Vagina (tissue), 2 donors: ENCODE measurements at regions not wholly inside any gene's neighbourhood (a gene's known extent, or its start where the extent isn't known, plus 50 kb on each side); places are given as distances from the start of the nearest gene placed in this dataset.
"Not testable (repeated sequence)": the region's sequence is repeated elsewhere in the genome, so short reads cannot be mapped to it uniquely, and the experiment has no call there.

Experiments used
- DNase-seq, 2 donors: peaks; one replicate each; pipeline ENCODE4 v3.0.0-alpha.2; 2017; ENCODE audit errors: extremely low spot score in 2 of 2
- H3K27ac ChIP-seq: fragments of 200-600 bp; sonication (generic); one replicate; pipeline ENCODE4 v1.5.1; 2019
- H3K27me3 ChIP-seq: fragments of 200-600 bp; sonication (generic); one replicate; pipeline ENCODE4 v1.5.1; 2019
- H3K36me3 ChIP-seq, 2 donors: fragments of 200-600 bp; sonication (generic); one replicate each; pipeline ENCODE4 v1.5.1; 2017 to 2019
- H3K4me1 ChIP-seq: fragments of 200-600 bp; sonication (generic); one replicate; pipeline ENCODE4 v1.5.1; 2019
- H3K4me3 ChIP-seq, 2 donors: fragments of 200-600 bp; sonication (generic); 1 replicate in 1 of 2; 2 replicates in 1 of 2; pipeline ENCODE4 v1.5.1; 2016 to 2019
- H3K9me3 ChIP-seq: fragments of 200-600 bp; sonication (generic); one replicate; pipeline ENCODE4 v1.5.1; 2019
- CTCF ChIP-seq, 3 experiments: fragments of 450-650 bp in 2 of 3; fragments of 200-600 bp in 1 of 3; sonication (generic) in 1 of 3; IDR thresholded peaks; one replicate each; pipeline ENCODE4 v1.5.1; 2017 to 2019; ENCODE audit warnings: antibody characterized with exemption in 3 of 3, mild to moderate bottlenecking in 2 of 3, moderate library complexity in 2 of 3
- POLR2A ChIP-seq, 2 donors: fragments of 450-650 bp; IDR thresholded peaks; one replicate each; pipeline ENCODE4 v1.6.1; 2017; ENCODE audit warnings: antibody characterized with exemption in 2 of 2, mild to moderate bottlenecking in 2 of 2, moderate library complexity in 2 of 2
- POLR2AphosphoS5 ChIP-seq, 2 donors: sonication (generic); formaldehyde crosslinking; IDR thresholded peaks; one replicate each; pipeline ENCODE4 v1.9.0; 2017; ENCODE audit warnings: antibody characterized with exemption in 2 of 2, mild to moderate bottlenecking in 2 of 2, low read depth in 1 of 2; ENCODE audit not compliant: insufficient read depth in 1 of 2
- intact Hi-C: fragments of 100-400 bp; cut with DNase I; formaldehyde crosslinking; loops from one replicate; pipeline ENCODE4 v1.15.1; 2023

GRCh38 chr2:5616019-5616418, 76.2 kb upstream of the SOX11 start:
- TF ChIP-seq POLR2A (IDR thresholded peaks at IDR 0.05) (no peak), POLR2AphosphoS5 (IDR thresholded peaks at IDR 0.05; ENCODE audit: insufficient read depth in 1 of 2, low read depth in 1 of 2) (no peak), CTCF (IDR thresholded peaks at IDR 0.05) (no peak)
- Histone ChIP-seq H3K27ac (no peak overlapping the region), H3K27me3 (no peaks in the 10 kb centered on the region), H3K4me3 (no peak overlapping the region), H3K9me3 (no peaks in the 10 kb centered on the region), H3K4me1 (no peaks in the 10 kb centered on the region), H3K36me3 (no peaks in the 10 kb centered on the region)
- intact Hi-C loops = no loop called here
- DNase-seq = no peak

GRCh38 chr2:5617358-5617757, 74.8 kb upstream of the SOX11 start:
- no peak overlapping the region for H3K27ac ChIP-seq
- H3K4me3 ChIP-seq = no peak overlapping the region
- intact Hi-C loops = no loop called here
- TF ChIP-seq CTCF (IDR thresholded peaks at IDR 0.05) (no peak), POLR2AphosphoS5 (IDR thresholded peaks at IDR 0.05; ENCODE audit: insufficient read depth in 1 of 2, low read depth in 1 of 2) (no peak), POLR2A (IDR thresholded peaks at IDR 0.05) (no peak)
- DNase-seq = no peak
- H3K36me3 ChIP-seq = no peaks in the 10 kb centered on the region
- H3K9me3 ChIP-seq = no peaks in the 10 kb centered on the region
- H3K4me1 ChIP-seq = no peaks in the 10 kb centered on the region
- no peaks in the 10 kb centered on the region for H3K27me3 ChIP-seq

GRCh38 chr2:5617796-5618195, 74.4 kb upstream of the SOX11 start:
- intact Hi-C loops = no loop called here
- TF ChIP-seq CTCF (IDR thresholded peaks at IDR 0.05) (no peak), POLR2AphosphoS5 (IDR thresholded peaks at IDR 0.05; ENCODE audit: insufficient read depth in 1 of 2, low read depth in 1 of 2) (no peak), POLR2A (IDR thresholded peaks at IDR 0.05) (no peak)

GRCh38 chr2:5618271-5618670, 73.9 kb upstream of the SOX11 start:
- Histone ChIP-seq H3K9me3 (no peaks in the 10 kb centered on the region), H3K4me3 (no peak overlapping the region), H3K36me3 (no peaks in the 10 kb centered on the region), H3K27me3 (no peaks in the 10 kb centered on the region), H3K4me1 (no peaks in the 10 kb centered on the region), H3K27ac (no peak overlapping the region)
- TF ChIP-seq POLR2AphosphoS5 (IDR thresholded peaks at IDR 0.05; ENCODE audit: insufficient read depth in 1 of 2, low read depth in 1 of 2) (no peak), POLR2A (IDR thresholded peaks at IDR 0.05) (no peak), CTCF (IDR thresholded peaks at IDR 0.05) (no peak)
- intact Hi-C loops = no loop called here
- no peak for DNase-seq

More at GRCh38 chr2:5617796-5618195, 74.4 kb upstream of the SOX11 start:
- H3K4me1 ChIP-seq = no peaks in the 10 kb centered on the region
- no peaks in the 10 kb centered on the region for H3K27me3 ChIP-seq
- H3K36me3 ChIP-seq = no peaks in the 10 kb centered on the region
- no peak overlapping the region for H3K27ac ChIP-seq
- DNase-seq = no peak
- H3K4me3 ChIP-seq = no peak overlapping the region
- H3K9me3 ChIP-seq = no peaks in the 10 kb centered on the region

GRCh38 chr2:5625556-5626065, 66.6 kb upstream of the SOX11 start:
- H3K4me1 ChIP-seq, H3K27me3 ChIP-seq, H3K4me3 ChIP-seq, DNase-seq, H3K27ac ChIP-seq, H3K9me3 ChIP-seq, intact Hi-C loops, H3K36me3 ChIP-seq: not testable (repeated sequence)

GRCh38 chr2:5628484-5628883, 63.7 kb upstream of the SOX11 start:
- H3K27me3 ChIP-seq, intact Hi-C loops, H3K4me3 ChIP-seq: not testable (repeated sequence)

GRCh38 chr2:5629510-5629909, 62.7 kb upstream of the SOX11 start:
- DNase-seq, H3K4me1 ChIP-seq, H3K27me3 ChIP-seq, intact Hi-C loops, H3K4me3 ChIP-seq, H3K36me3 ChIP-seq, H3K9me3 ChIP-seq, H3K27ac ChIP-seq: not testable (repeated sequence)

More at GRCh38 chr2:5628484-5628883, 63.7 kb upstream of the SOX11 start:
- not testable (repeated sequence) for DNase-seq, H3K9me3 ChIP-seq, H3K36me3 ChIP-seq, H3K4me1 ChIP-seq, H3K27ac ChIP-seq

GRCh38 chr2:5637051-5637450, 55.1 kb upstream of the SOX11 start:
- H3K4me1 ChIP-seq, DNase-seq, H3K9me3 ChIP-seq, H3K36me3 ChIP-seq, H3K4me3 ChIP-seq, H3K27me3 ChIP-seq, H3K27ac ChIP-seq, intact Hi-C loops: not testable (repeated sequence)
